GM21717 (cell line): ENCODE measurements at regions not wholly inside any gene's neighbourhood (a gene's known extent, or its start where the extent isn't known, plus 50 kb on each side); places are given as distances from the start of the nearest gene placed in this dataset.

Source experiments
- ATAC-seq: cut with Tn5 transposase; IDR thresholded peaks from one replicate; pipeline ENCODE4 v1.9.1; 2021; ENCODE audit warnings: mild to moderate bottlenecking, moderate library complexity; ENCODE audit not compliant: unreplicated experiment

- no peak for ATAC-seq
Observed at GRCh38 chr11:15913261-15913660, 443.1 kb downstream of the SOX6 start.
